Nephron (organoid): ENCODE measurements at regions not wholly inside any gene's neighbourhood (a gene's known extent, or its start where the extent isn't known, plus 50 kb on each side); places are given as distances from the start of the nearest gene placed in this dataset.

Experiments used
- H3K27ac Mint-ChIP-seq, 3 experiments: 2 replicates each; pipeline ENCODE4 v1.8.0; 2020; ENCODE audit warnings: mixed read lengths in 3 of 3, mild to moderate bottlenecking in 2 of 3, moderate library complexity in 1 of 3
- H3K27me3 Mint-ChIP-seq: 2 replicates; pipeline ENCODE4 v1.8.0; 2021; ENCODE audit warnings: low read depth, mild to moderate bottlenecking, moderate library complexity, mixed read lengths
- H3K36me3 Mint-ChIP-seq: 2 replicates; pipeline ENCODE4 v1.8.0; 2020; ENCODE audit warnings: low read depth, mixed read lengths
- H3K4me1 Mint-ChIP-seq: 2 replicates; pipeline ENCODE4 v1.8.0; 2020; ENCODE audit warnings: mixed read lengths
- H3K4me3 Mint-ChIP-seq, 3 experiments: 2 replicates each; pipeline ENCODE4 v1.8.0; 2020; ENCODE audit warnings: mild to moderate bottlenecking in 3 of 3, mixed read lengths in 3 of 3, moderate library complexity in 2 of 3
- H3K9me3 Mint-ChIP-seq: 2 replicates; pipeline ENCODE4 v1.8.0; 2020; ENCODE audit warnings: mixed read lengths
- CTCF ChIP-seq, 3 experiments: fragments of 200-600 bp; sonication (generic); IDR thresholded peaks; one replicate each; pipeline ENCODE4 v1.5.0; 2021; ENCODE audit warnings: antibody characterized with exemption in 3 of 3; ENCODE audit not compliant: unreplicated experiment in 3 of 3

- Mint-ChIP-seq H3K4me3 (no peak overlapping the region), H3K9me3 (no peaks in the 10 kb centered on the region), H3K27ac (no peak overlapping the region), H3K27me3 (no peaks in the 10 kb centered on the region), H3K4me1 (peaks cover 12% of the 10 kb centered on the region), H3K36me3 (no peaks in the 10 kb centered on the region)
- no peak for TF ChIP-seq CTCF (IDR thresholded peaks at IDR 0.05; ENCODE audit: unreplicated experiment in 3 of 3)
Observed at GRCh38 chr11:19646921-19647320, 65.7 kb upstream of the NAV2 start.

- no peaks in the 10 kb centered on the region for H3K27me3 Mint-ChIP-seq
- H3K27ac Mint-ChIP-seq: no peak overlapping the region
- H3K36me3 Mint-ChIP-seq: no peaks in the 10 kb centered on the region
- TF ChIP-seq CTCF (IDR thresholded peaks at IDR 0.05; ENCODE audit: unreplicated experiment in 3 of 3): no peak
- no peak overlapping the region for H3K4me3 Mint-ChIP-seq
- H3K9me3 Mint-ChIP-seq: no peaks in the 10 kb centered on the region
- peaks cover 12% of the 10 kb centered on the region for H3K4me1 Mint-ChIP-seq
Observed at GRCh38 chr11:19646308-19646707, 66.3 kb upstream of the NAV2 start.

GRCh38 chr11:19644316-19644715 is 68.3 kb upstream of the NAV2 start:
- Mint-ChIP-seq H3K9me3 (no peaks in the 10 kb centered on the region), H3K27ac (no peak overlapping the region), H3K4me3 (no peak overlapping the region), H3K27me3 (peaks cover 3% of the 10 kb centered on the region), H3K4me1 (peaks cover 12% of the 10 kb centered on the region), H3K36me3 (no peaks in the 10 kb centered on the region)
- TF ChIP-seq CTCF (IDR thresholded peaks at IDR 0.05; ENCODE audit: unreplicated experiment in 3 of 3): no peak

GRCh38 chr11:19642185-19643158 is 70.2 kb upstream of the NAV2 start:
- Mint-ChIP-seq H3K27me3 (peaks cover 5% of the 10 kb centered on the region), H3K27ac (no peak overlapping the region), H3K9me3 (no peaks in the 10 kb centered on the region), H3K4me1 (peaks cover 8% of the 10 kb centered on the region), H3K36me3 (no peaks in the 10 kb centered on the region), H3K4me3 (no peak overlapping the region)
- no peak for TF ChIP-seq CTCF (IDR thresholded peaks at IDR 0.05; ENCODE audit: unreplicated experiment in 3 of 3)

- peaks cover 2% of the 10 kb centered on the region for H3K9me3 Mint-ChIP-seq
- TF ChIP-seq CTCF (IDR thresholded peaks at IDR 0.05; ENCODE audit: unreplicated experiment in 3 of 3): no peak
- no peak overlapping the region for H3K4me3 Mint-ChIP-seq
- H3K27me3 Mint-ChIP-seq: peaks cover 5% of the 10 kb centered on the region
- H3K27ac Mint-ChIP-seq: no peak overlapping the region
- no peaks in the 10 kb centered on the region for H3K36me3 Mint-ChIP-seq
- peaks cover 8% of the 10 kb centered on the region for H3K4me1 Mint-ChIP-seq
Observed at GRCh38 chr11:19639603-19640105, 73.0 kb upstream of the NAV2 start.
